ENCODE measurements at regions not wholly inside any gene's neighbourhood (a gene's known extent, or its start where the extent isn't known, plus 50 kb on each side); places are given as distances from the start of the nearest gene placed in this dataset.

- intact Hi-C loops (cut with DNase I): no loop called here
- TF ChIP-seq CTCF (IDR thresholded peaks at IDR 0.05): no peak
- Histone ChIP-seq H3K36me3 (ENCODE audit: insufficient read depth in 1 of 2, low read depth in 1 of 2) (no peaks in the 10 kb centered on the region), H3K4me1 (no peaks in the 10 kb centered on the region), H3K9me3 (no peaks in the 10 kb centered on the region), H3K27me3 (ENCODE audit: insufficient read depth in 3 of 3, low read length in 2 of 3) (no peaks in the 10 kb centered on the region), H3K4me3 (no peak overlapping the region), H3K27ac (no peak overlapping the region)
- no peak for ATAC-seq
- WGBS, 3 donors: 45 to 62% (median 50%) methylated on average over 1 of the region's 1 CpG
- no peak for DNase-seq
These were observed 74.1 kb upstream of the FAM9B start for GRCh38 chrX:9108054-9108453.

GRCh38 chrX:9110808-9111207, 76.9 kb upstream of the FAM9B start:
- intact Hi-C loops (cut with DNase I): no loop called here
- Histone ChIP-seq H3K4me3 (no peak overlapping the region), H3K4me1 (no peaks in the 10 kb centered on the region), H3K9me3 (no peaks in the 10 kb centered on the region), H3K27ac (no peak overlapping the region), H3K36me3 (ENCODE audit: insufficient read depth in 1 of 2, low read depth in 1 of 2) (no peaks in the 10 kb centered on the region), H3K27me3 (ENCODE audit: insufficient read depth in 3 of 3, low read length in 2 of 3) (no peaks in the 10 kb centered on the region)
- 69 to 76% (median 76%) methylated on average over 5 of the region's 5 CpGs for WGBS, 3 donors
- DNase-seq: no peak
- ATAC-seq: no peak
- no peak for TF ChIP-seq CTCF (IDR thresholded peaks at IDR 0.05)

- H3K4me3 ChIP-seq: no peak overlapping the region
- no peaks in the 10 kb centered on the region for H3K4me1 ChIP-seq
- intact Hi-C loops (cut with DNase I): no loop called here
- no peak for TF ChIP-seq CTCF (IDR thresholded peaks at IDR 0.05)
- no peak for ATAC-seq
- no peak overlapping the region for H3K27ac ChIP-seq
- 73 to 82% (median 80%) methylated on average over 2 of the region's 2 CpGs for WGBS, 3 donors
- no peak for DNase-seq
- peaks cover 0 to 3% (median 0%) of the 10 kb centered on the region in 3 donors for H3K27me3 ChIP-seq (ENCODE audit: insufficient read depth in 3 of 3, low read length in 2 of 3)
- H3K36me3 ChIP-seq (ENCODE audit: insufficient read depth in 1 of 2, low read depth in 1 of 2): no peaks in the 10 kb centered on the region
- H3K9me3 ChIP-seq: no peaks in the 10 kb centered on the region
These were observed 80.3 kb upstream of the FAM9B start for GRCh38 chrX:9114245-9114644.

- Histone ChIP-seq H3K36me3 (ENCODE audit: insufficient read depth in 1 of 2, low read depth in 1 of 2) (no peaks in the 10 kb centered on the region), H3K4me1 (no peaks in the 10 kb centered on the region), H3K27ac (no peak overlapping the region), H3K9me3 (no peaks in the 10 kb centered on the region), H3K4me3 (no peak overlapping the region), H3K27me3 (ENCODE audit: insufficient read depth in 3 of 3, low read length in 2 of 3) (peaks cover 0 to 3% (median 0%) of the 10 kb centered on the region in 3 donors)
- TF ChIP-seq CTCF (IDR thresholded peaks at IDR 0.05): no peak
- ATAC-seq: no peak
- intact Hi-C loops (cut with DNase I): no loop called here
- 67 to 87% (median 73%) methylated on average over 1 of the region's 1 CpG for WGBS, 3 donors
- DNase-seq: no peak
These were observed 83.9 kb upstream of the FAM9B start for GRCh38 chrX:9117851-9118250.

GRCh38 chrX:9122519-9123245, 88.8 kb upstream of the FAM9B start:
- H3K4me3 ChIP-seq: no peak overlapping the region
- intact Hi-C loops (cut with DNase I): no loop called here
- no peaks in the 10 kb centered on the region for H3K9me3 ChIP-seq

More at GRCh38 chrX:9122519-9123245, 88.8 kb upstream of the FAM9B start:
- WGBS, 3 donors: 70 to 77% (median 71%) methylated on average over 6 of the region's 6 CpGs
- no peak for TF ChIP-seq CTCF (IDR thresholded peaks at IDR 0.05)
- ATAC-seq (no peak), DNase-seq (no peak)
- no peaks in the 10 kb centered on the region for H3K4me1 ChIP-seq
- no peaks in the 10 kb centered on the region for H3K36me3 ChIP-seq (ENCODE audit: insufficient read depth in 1 of 2, low read depth in 1 of 2)
- H3K27ac ChIP-seq: no peak overlapping the region
- peaks cover 0 to 9% (median 0%) of the 10 kb centered on the region in 3 donors for H3K27me3 ChIP-seq (ENCODE audit: insufficient read depth in 3 of 3, low read length in 2 of 3)

All from psoas muscle (tissue), 7 donors.